H9 (cell line): ENCODE measurements at regions not wholly inside any gene's neighbourhood (a gene's known extent, or its start where the extent isn't known, plus 50 kb on each side); places are given as distances from the start of the nearest gene placed in this dataset.

Experiments
- DNase-seq: peaks from one replicate; pipeline ENCODE4 v3.0.0-alpha.2; 2017
- H2AFZ ChIP-seq: one replicate; pipeline ENCODE4 v1.6.1; 2013; ENCODE audit warnings: mild to moderate bottlenecking, low read length, control low read depth, moderate library complexity
- H2AK5ac ChIP-seq: 2 replicates; pipeline ENCODE4 v1.6.1; 2013; ENCODE audit warnings: low read length, control low read depth, mixed read lengths; ENCODE audit not compliant: insufficient read length
- H2BK120ac ChIP-seq: one replicate; pipeline ENCODE4 v1.6.1; 2013; ENCODE audit warnings: low read depth, mild to moderate bottlenecking, low read length, control low read depth, inconsistent platforms; ENCODE audit not compliant: poor library complexity, severe bottlenecking
- H2BK12ac ChIP-seq: 2 replicates; pipeline ENCODE4 v1.6.1; 2013; ENCODE audit warnings: low read length, control low read depth, mixed read lengths, low read depth; ENCODE audit not compliant: insufficient read length
- H2BK15ac ChIP-seq: 2 replicates; pipeline ENCODE4 v1.6.1; 2013; ENCODE audit warnings: low read depth, low read length, control low read depth
- H2BK20ac ChIP-seq: one replicate; pipeline ENCODE4 v1.6.1; 2013; ENCODE audit warnings: low read depth, mild to moderate bottlenecking, low read length, control low read depth, inconsistent platforms; ENCODE audit not compliant: poor library complexity, severe bottlenecking
- H2BK5ac ChIP-seq: 2 replicates; pipeline ENCODE4 v1.6.1; 2013; ENCODE audit warnings: low read length, control low read depth, mixed read lengths; ENCODE audit not compliant: insufficient read length
- H3K14ac ChIP-seq: 2 replicates; pipeline ENCODE4 v1.6.1; 2013; ENCODE audit warnings: low read length, control low read depth; ENCODE audit not compliant: insufficient read depth
- H3K18ac ChIP-seq: 2 replicates; pipeline ENCODE4 v1.6.1; 2013; ENCODE audit warnings: low read depth, mild to moderate bottlenecking, mixed read lengths, low read length, control low read depth; ENCODE audit not compliant: insufficient read length
- H3K23ac ChIP-seq: 2 replicates; pipeline ENCODE4 v1.6.1; 2013; ENCODE audit warnings: low read length, control low read depth, mixed read lengths, low read depth; ENCODE audit not compliant: insufficient read length
- H3K23me2 ChIP-seq: 2 replicates; pipeline ENCODE4 v1.6.1; 2013; ENCODE audit warnings: low read depth, mild to moderate bottlenecking, mixed read lengths, low read length, control low read depth; ENCODE audit not compliant: insufficient read length, poor library complexity, severe bottlenecking
- H3K27ac ChIP-seq: 2 replicates; pipeline ENCODE4 v1.5.1; 2013; ENCODE audit warnings: low read length, control low read depth, mixed read lengths, low read depth; ENCODE audit not compliant: insufficient read length
- H3K27me3 ChIP-seq: 2 replicates; pipeline ENCODE4 v1.6.1; 2013; ENCODE audit warnings: low read length, control low read depth, inconsistent platforms; ENCODE audit not compliant: insufficient read depth
- H3K4ac ChIP-seq: 2 replicates; pipeline ENCODE4 v1.6.1; 2013; ENCODE audit warnings: low read depth, mild to moderate bottlenecking, control low read depth, inconsistent platforms, low read length, moderate library complexity
- H3K4me1 ChIP-seq: 2 replicates; pipeline ENCODE4 v1.6.1; 2013; ENCODE audit warnings: low read length, control low read depth, inconsistent platforms; ENCODE audit not compliant: insufficient read depth
- H3K4me2 ChIP-seq: 2 replicates; pipeline ENCODE4 v1.6.1; 2013; ENCODE audit warnings: low read length, control low read depth, mixed read lengths; ENCODE audit not compliant: insufficient read length, insufficient read depth
- H3K56ac ChIP-seq: 2 replicates; pipeline ENCODE4 v1.6.1; 2013; ENCODE audit warnings: low read depth, mild to moderate bottlenecking, mixed read lengths, low read length, control low read depth; ENCODE audit not compliant: insufficient read length
- H3K79me1 ChIP-seq: 2 replicates; pipeline ENCODE4 v1.6.1; 2013; ENCODE audit warnings: low read depth, mild to moderate bottlenecking, moderate library complexity, low read length, control low read depth, inconsistent platforms; ENCODE audit not compliant: insufficient read depth, poor library complexity, severe bottlenecking
- H3K79me2 ChIP-seq: 2 replicates; pipeline ENCODE4 v1.6.1; 2013; ENCODE audit warnings: low read length, control low read depth, inconsistent platforms; ENCODE audit not compliant: insufficient read depth
- H3K9ac ChIP-seq: 2 replicates; pipeline ENCODE4 v1.6.1; 2013; ENCODE audit warnings: low read length, control low read depth, mixed read lengths; ENCODE audit not compliant: insufficient read length; ENCODE audit errors: extremely low read depth
- H3K9me3 ChIP-seq: one replicate; pipeline ENCODE4 v1.6.1; 2013; ENCODE audit warnings: low read depth, low read length, inconsistent platforms; ENCODE audit not compliant: control insufficient read depth
- H3T11ph ChIP-seq: one replicate; pipeline ENCODE4 v1.6.1; 2013; ENCODE audit warnings: mild to moderate bottlenecking, low read length, control low read depth, inconsistent platforms
- H4K20me1 ChIP-seq: one replicate; pipeline ENCODE4 v1.6.1; 2013; ENCODE audit not compliant: control insufficient read depth, insufficient read length, insufficient read depth
- H4K5ac ChIP-seq: 2 replicates; pipeline ENCODE4 v1.6.1; 2013; ENCODE audit warnings: low read depth, mild to moderate bottlenecking, mixed read lengths, low read length, control low read depth; ENCODE audit not compliant: insufficient read length
- H4K8ac ChIP-seq: replicated peaks from 2 replicates; pipeline ENCODE4 v1.6.1; 2013; ENCODE audit warnings: low read length, control low read depth, mixed read lengths, low read depth; ENCODE audit not compliant: insufficient read length
- H4K91ac ChIP-seq: 2 replicates; pipeline ENCODE4 v1.6.1; 2013; ENCODE audit warnings: low read depth, mild to moderate bottlenecking, moderate library complexity, mixed read lengths, low read length, control low read depth; ENCODE audit not compliant: insufficient read length
- H3K27ac Mint-ChIP-seq, 3 experiments: 2 replicates in 2 of 3; 3 replicates in 1 of 3; pipeline ENCODE4 v1.8.0; 2020 to 2021; ENCODE audit warnings: mixed read lengths in 3 of 3, mild to moderate bottlenecking in 1 of 3, moderate library complexity in 1 of 3
- H3K27me3 Mint-ChIP-seq: 2 replicates; pipeline ENCODE4 v1.8.0; 2021; ENCODE audit warnings: low read depth, mild to moderate bottlenecking, moderate library complexity, mixed read lengths
- H3K36me3 Mint-ChIP-seq, 3 experiments: 2 replicates in 2 of 3; 3 replicates in 1 of 3; pipeline ENCODE4 v1.8.0; 2020 to 2021; ENCODE audit warnings: low read depth in 3 of 3, mixed read lengths in 3 of 3; ENCODE audit not compliant: insufficient read depth in 1 of 3
- H3K4me1 Mint-ChIP-seq, 2 experiments: 2 replicates each; pipeline ENCODE4 v1.8.0; 2020; ENCODE audit warnings: mixed read lengths in 2 of 2
- H3K4me3 Mint-ChIP-seq, 2 experiments: 2 replicates in 1 of 2; 3 replicates in 1 of 2; pipeline ENCODE4 v1.8.0; 2020 to 2021; ENCODE audit warnings: mild to moderate bottlenecking in 2 of 2, mixed read lengths in 2 of 2, moderate library complexity in 1 of 2
- H3K9me3 Mint-ChIP-seq, 2 experiments: 2 replicates in 1 of 2; 3 replicates in 1 of 2; pipeline ENCODE4 v1.8.0; 2020; ENCODE audit warnings: mild to moderate bottlenecking in 2 of 2, mixed read lengths in 2 of 2, moderate library complexity in 1 of 2
- WGBS: extraction: QIAGEN DNeasy Blood & Tissue Kit; methylation state at CpG from one replicate; pipeline ENCODE4 v1.1.7; 2013; ENCODE audit warnings: missing lambda C conversion rate, low lambda C conversion rate, mixed read lengths; ENCODE audit not compliant: insufficient read length; ENCODE audit errors: extremely low coverage; 5-methylcytosine and 5-hydroxymethylcytosine counted together
- TF ChIP-seq, protein P1 (sequence below): fragments of 200-600 bp; sonication (generic); conservative IDR thresholded peaks from 3 replicates; pipeline ENCODE4 v1.8.0; 2021; ENCODE audit warnings: antibody characterized with exemption, mild to moderate bottlenecking

DNA sequence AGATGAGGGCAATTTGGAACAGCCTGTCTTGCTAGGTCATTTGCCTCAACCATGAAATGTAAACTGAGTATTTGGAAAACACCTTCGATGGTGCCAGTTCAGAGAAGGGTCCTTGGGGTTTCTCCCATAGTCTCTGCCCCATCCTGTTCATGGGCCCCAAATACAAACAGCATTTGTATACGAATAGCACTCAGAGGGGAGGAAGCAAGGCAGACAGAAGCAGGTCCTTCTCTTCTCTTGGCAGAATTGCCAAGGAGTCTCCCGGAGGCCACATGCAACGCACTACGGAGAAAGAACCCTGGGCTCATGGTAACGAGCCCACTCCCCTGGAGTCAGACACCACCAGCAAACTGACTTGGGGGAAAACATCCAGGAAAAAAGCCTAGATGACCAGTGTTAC is 162.1 kb downstream of the RAB11FIP2 start:
- Histone ChIP-seq H3K4me1 (no peaks in the 10 kb centered on the region; the same call in 1 of the 2 replicates), H3K27me3 (no peaks in the 10 kb centered on the region), H2BK120ac (no peak overlapping the region), H4K91ac (no peak overlapping the region), H4K5ac (no peak overlapping the region), H3K79me2 (no peaks in the 10 kb centered on the region), H3K23ac (no peak overlapping the region), H3K27ac (no peak overlapping the region), H3K18ac (no peak overlapping the region), H4K8ac (no peak overlapping the region), H3K4me2 (no peak overlapping the region), H2BK20ac (no peak overlapping the region), H2BK5ac (no peak overlapping the region), H2AK5ac (no peak overlapping the region), H3K9ac (no peak overlapping the region), H4K20me1 (no peaks in the 10 kb centered on the region), H3K79me1 (no peaks in the 10 kb centered on the region), H2BK15ac (no peak overlapping the region), H3K23me2 (no peaks in the 10 kb centered on the region), H3K4ac (no peak overlapping the region), H3K14ac (no peak overlapping the region), H3K9me3 (no peaks in the 10 kb centered on the region), H3T11ph (no peak overlapping the region), H2BK12ac (no peak overlapping the region), H3K56ac (no peak overlapping the region), H2AFZ (no peak overlapping the region)
- H3K4me1 Mint-ChIP-seq = peaks cover 23 to 26% of the 10 kb centered on the region in 2 experiments
- H3K4me3 Mint-ChIP-seq = no peak overlapping the region
- peaks cover 2 to 3% of the 10 kb centered on the region in 2 experiments; a peak in 1 of 5 replicates for H3K9me3 Mint-ChIP-seq
- no peak for DNase-seq
- no peaks in the 10 kb centered on the region; the same call in 1 of the 2 replicates for H3K27me3 Mint-ChIP-seq
- WGBS = no CpG with 5 or more reads among the region's 6 CpGs
- H3K27ac Mint-ChIP-seq = no peak overlapping the region; a peak in 1 of 7 replicates
- peaks cover 0 to 4% (median 1%) of the 10 kb centered on the region in 3 experiments; a peak in 3 of 7 replicates for H3K36me3 Mint-ChIP-seq
- TF ChIP-seq, protein P1, sequence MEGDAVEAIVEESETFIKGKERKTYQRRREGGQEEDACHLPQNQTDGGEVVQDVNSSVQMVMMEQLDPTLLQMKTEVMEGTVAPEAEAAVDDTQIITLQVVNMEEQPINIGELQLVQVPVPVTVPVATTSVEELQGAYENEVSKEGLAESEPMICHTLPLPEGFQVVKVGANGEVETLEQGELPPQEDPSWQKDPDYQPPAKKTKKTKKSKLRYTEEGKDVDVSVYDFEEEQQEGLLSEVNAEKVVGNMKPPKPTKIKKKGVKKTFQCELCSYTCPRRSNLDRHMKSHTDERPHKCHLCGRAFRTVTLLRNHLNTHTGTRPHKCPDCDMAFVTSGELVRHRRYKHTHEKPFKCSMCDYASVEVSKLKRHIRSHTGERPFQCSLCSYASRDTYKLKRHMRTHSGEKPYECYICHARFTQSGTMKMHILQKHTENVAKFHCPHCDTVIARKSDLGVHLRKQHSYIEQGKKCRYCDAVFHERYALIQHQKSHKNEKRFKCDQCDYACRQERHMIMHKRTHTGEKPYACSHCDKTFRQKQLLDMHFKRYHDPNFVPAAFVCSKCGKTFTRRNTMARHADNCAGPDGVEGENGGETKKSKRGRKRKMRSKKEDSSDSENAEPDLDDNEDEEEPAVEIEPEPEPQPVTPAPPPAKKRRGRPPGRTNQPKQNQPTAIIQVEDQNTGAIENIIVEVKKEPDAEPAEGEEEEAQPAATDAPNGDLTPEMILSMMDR = no peak
